ENCODE measurements at regions not wholly inside any gene's neighbourhood (a gene's known extent, or its start where the extent isn't known, plus 50 kb on each side); places are given as distances from the start of the nearest gene placed in this dataset.

- in situ Hi-C loops (cut with HindIII; ENCODE audit: low pct_unique_long_range_greater_than_20kb, low sequenced_read_pairs) (no loop called here), intact Hi-C loops (cut with micrococcal nuclease; ENCODE audit: unreplicated experiment) (no loop called here)
- Histone ChIP-seq H3K36me3 (ENCODE audit: control insufficient read depth, insufficient read depth, low read length) (no peaks in the 10 kb centered on the region), H3K4me3 (ENCODE audit: low read depth in 2 of 2, low read length in 2 of 2) (no peak overlapping the region), H3K27ac (ENCODE audit: low read length) (no peak overlapping the region), H3K27me3 (ENCODE audit: control insufficient read depth, insufficient read depth, low read length) (peaks cover 6% of the 10 kb centered on the region; the same call in 1 of the 2 replicates), H3K4me1 (ENCODE audit: control insufficient read depth, insufficient read depth, low read length) (no peaks in the 10 kb centered on the region), H3K9me3 (ENCODE audit: control insufficient read depth, insufficient read depth, low read depth, low read length) (no peaks in the 10 kb centered on the region; the same call in 1 of the 2 replicates)
- CTCF ChIA-PET = no interaction called here
- ATAC-seq (no peak), DNase-seq (ENCODE audit: low read depth, low spot score) (no peak)
- BruUV-seq (replicated peaks) = no TSS peak
- no peak for TF ChIP-seq POLR2AphosphoS5 (IDR thresholded peaks at IDR 0.05; ENCODE audit: low read depth, low read length)
- no peak for TF ChIP-seq REST (IDR thresholded peaks at IDR 0.05; ENCODE audit: insufficient read depth in 1 of 2, low read depth in 2 of 2, low read length in 1 of 2)
- TF ChIP-seq TCF7L2 (IDR thresholded peaks at IDR 0.05; ENCODE audit: low read depth, low read length) = no peak
- POLR2A ChIA-PET = interaction anchor here (0.5 kb wide), 1 partner anchor 66 kb away, joined by 7 read pairs; no protein-coding TSS in a partner anchor
Measured at GRCh38 chr3:45283471-45283870, 57.4 kb upstream of the TMEM158 start.

- no peak for ATAC-seq
- TF ChIP-seq TCF7L2 (IDR thresholded peaks at IDR 0.05; ENCODE audit: low read depth, low read length) (no peak), REST (IDR thresholded peaks at IDR 0.05; ENCODE audit: insufficient read depth in 1 of 2, low read depth in 2 of 2, low read length in 1 of 2) (no peak)
- BruUV-seq (replicated peaks) = no TSS peak
- peaks cover 9% of the 10 kb centered on the region for H3K27me3 ChIP-seq (ENCODE audit: control insufficient read depth, insufficient read depth, low read length)
- no peak overlapping the region for H3K27ac ChIP-seq (ENCODE audit: low read length)
- in situ Hi-C loops (cut with HindIII; ENCODE audit: low pct_unique_long_range_greater_than_20kb, low sequenced_read_pairs) = no loop called here
- H3K4me3 ChIP-seq (ENCODE audit: low read depth in 2 of 2, low read length in 2 of 2) = no peak overlapping the region
- no peak for DNase-seq (ENCODE audit: low read depth, low spot score)
- intact Hi-C loops (cut with micrococcal nuclease; ENCODE audit: unreplicated experiment) = no loop called here
- CTCF ChIA-PET = interaction anchor here (0.6 kb wide), 1 partner anchor 16 kb away, joined by 4 read pairs; no protein-coding TSS in a partner anchor
- H3K9me3 ChIP-seq (ENCODE audit: control insufficient read depth, insufficient read depth, low read depth, low read length) = no peaks in the 10 kb centered on the region
- no peaks in the 10 kb centered on the region for H3K36me3 ChIP-seq (ENCODE audit: control insufficient read depth, insufficient read depth, low read length)
- H3K4me1 ChIP-seq (ENCODE audit: control insufficient read depth, insufficient read depth, low read length) = no peaks in the 10 kb centered on the region
- POLR2A ChIA-PET = no interaction called here
Measured at GRCh38 chr3:45297331-45297730, 71.2 kb upstream of the TMEM158 start.

GRCh38 chr3:45302470-45302869 lies 76.4 kb upstream of the TMEM158 start:
- no peaks in the 10 kb centered on the region for H3K4me1 ChIP-seq (ENCODE audit: control insufficient read depth, insufficient read depth, low read length)
- no peak overlapping the region for H3K4me3 ChIP-seq (ENCODE audit: low read depth in 2 of 2, low read length in 2 of 2)
- peaks cover 11% of the 10 kb centered on the region for H3K27me3 ChIP-seq (ENCODE audit: control insufficient read depth, insufficient read depth, low read length)
- POLR2A ChIA-PET = no interaction called here
- in situ Hi-C loops (cut with HindIII; ENCODE audit: low pct_unique_long_range_greater_than_20kb, low sequenced_read_pairs) = no loop called here
- no peak overlapping the region for H3K27ac ChIP-seq (ENCODE audit: low read length)
- intact Hi-C loops (cut with micrococcal nuclease; ENCODE audit: unreplicated experiment) = no loop called here
- no peaks in the 10 kb centered on the region for H3K9me3 ChIP-seq (ENCODE audit: control insufficient read depth, insufficient read depth, low read depth, low read length)
- no peaks in the 10 kb centered on the region for H3K36me3 ChIP-seq (ENCODE audit: control insufficient read depth, insufficient read depth, low read length)
- no peak for DNase-seq (ENCODE audit: low read depth, low spot score)
- no peak for TF ChIP-seq TCF7L2 (IDR thresholded peaks at IDR 0.05; ENCODE audit: low read depth, low read length)
- no peak for TF ChIP-seq SIN3A (IDR thresholded peaks at IDR 0.05; ENCODE audit: borderline replicate concordance, insufficient read depth, low read depth, low read length)
- TF ChIP-seq REST (IDR thresholded peaks at IDR 0.05; ENCODE audit: insufficient read depth in 1 of 2, low read depth in 2 of 2, low read length in 1 of 2) = no peak
- ATAC-seq = no peak
- no TSS peak for BruUV-seq (replicated peaks)
- CTCF ChIA-PET = no interaction called here
